PC-3 (cell line): ENCODE measurements at regions not wholly inside any gene's neighbourhood (a gene's known extent, or its start where the extent isn't known, plus 50 kb on each side); places are given as distances from the start of the nearest gene placed in this dataset.

ENCODE experiments used
- ATAC-seq: fragments of 200-7000 bp; cut with Tn5 transposase; 2 replicates; pipeline ENCODE4 v1.9.1; 2020; ENCODE audit warnings: mild to moderate bottlenecking, moderate library complexity
- BruUV-seq: library from RNA; stranded (reverse); fragments of 400-500 nt; replicated peaks from 2 replicates; lab custom pipeline; 2021; lab: Mats Ljungman, UMichigan
- CTCF ChIA-PET: fragments of 300-600 bp; sonication (Branson Sonifier 250); formaldehyde crosslinking; loops from one replicate; lab custom pipeline; 2022; ENCODE audit warnings: antibody characterized with exemption; lab: Charles Lee
- POLR2A ChIA-PET: fragments of 300-600 bp; sonication (Branson Sonifier 250); formaldehyde crosslinking; loops from one replicate; lab custom pipeline; 2022; ENCODE audit warnings: antibody characterized with exemption; ENCODE audit not compliant: unreplicated experiment; lab: Charles Lee
- DNase-seq: peaks from one replicate; pipeline ENCODE4 v3.0.0-alpha.2; 2015
- H2AFZ ChIP-seq: fragments of 300-600 bp; sonication (generic); 2 replicates; pipeline ENCODE4 v1.6.0; 2016; ENCODE audit warnings: antibody characterized with exemption, low read length
- H3F3A ChIP-seq: fragments of 300-600 bp; sonication (generic); one replicate; pipeline ENCODE4 v1.6.0; 2017; ENCODE audit warnings: antibody characterized with exemption, low read length, control low read depth, mild to moderate bottlenecking; ENCODE audit not compliant: unreplicated experiment
- H3K27ac ChIP-seq: fragments of 300-600 bp; sonication (generic); 2 replicates; pipeline ENCODE4 v1.5.1; 2016; ENCODE audit warnings: mild to moderate bottlenecking, low read length
- H3K27me3 ChIP-seq: fragments of 300-600 bp; sonication (generic); 2 replicates; pipeline ENCODE4 v1.6.1; 2016; ENCODE audit warnings: low read length, mixed read lengths
- H3K36me3 ChIP-seq: fragments of 300-600 bp; sonication (generic); 2 replicates; pipeline ENCODE4 v1.6.1; 2016; ENCODE audit warnings: low read depth, mixed run types, low read length, mixed read lengths
- H3K4me1 ChIP-seq: fragments of 300-600 bp; sonication (generic); 2 replicates; pipeline ENCODE4 v1.5.1; 2016; ENCODE audit warnings: low read length; ENCODE audit not compliant: insufficient read depth
- H3K4me2 ChIP-seq: fragments of 300-600 bp; sonication (generic); 2 replicates; pipeline ENCODE4 v1.6.0; 2016; ENCODE audit warnings: low read length
- H3K4me3 ChIP-seq: fragments of 300-600 bp; sonication (generic); 2 replicates; pipeline ENCODE4 v1.5.1; 2016; ENCODE audit warnings: mild to moderate bottlenecking, low read length, mixed read lengths
- H3K79me2 ChIP-seq: fragments of 300-600 bp; sonication (generic); 2 replicates; pipeline ENCODE4 v1.6.1; 2017; ENCODE audit warnings: low read length, mixed read lengths
- H3K9ac ChIP-seq: fragments of 300-600 bp; sonication (generic); 2 replicates; pipeline ENCODE4 v1.6.0; 2016; ENCODE audit warnings: mild to moderate bottlenecking, low read length
- H3K9me2 ChIP-seq: fragments of 300-600 bp; sonication (generic); replicated peaks from 2 replicates; pipeline ENCODE4 v1.6.1; 2016; ENCODE audit warnings: mixed run types, low read length, mixed read lengths
- H3K9me3 ChIP-seq: fragments of 300-600 bp; sonication (generic); 2 replicates; pipeline ENCODE4 v1.6.1; 2016; ENCODE audit warnings: low read length, mixed read lengths
- H4K20me1 ChIP-seq: fragments of 300-600 bp; sonication (generic); 2 replicates; pipeline ENCODE4 v1.6.1; 2016; ENCODE audit warnings: low read length, mixed read lengths
- EZH2 ChIP-seq: fragments of 300-600 bp; sonication (generic); IDR thresholded peaks from one replicate; pipeline ENCODE4 v1.6.1; 2017; ENCODE audit warnings: antibody characterized with exemption, mild to moderate bottlenecking, low read length; ENCODE audit not compliant: unreplicated experiment
- EZH2phosphoT487 ChIP-seq: fragments of 300-600 bp; sonication (generic); IDR thresholded peaks from 2 replicates; pipeline ENCODE4 v1.6.1; 2018; ENCODE audit warnings: mild to moderate bottlenecking, antibody characterized with exemption, low read length, borderline replicate concordance
- intact Hi-C: fragments of 100-400 bp; cut with micrococcal nuclease; formaldehyde crosslinking; loops from 2 replicates; pipeline ENCODE4 v1.9.0; 2023
- TF ChIP-seq, protein P1 (sequence below): fragments of 300-600 bp; sonication (generic); conservative IDR thresholded peaks from 2 replicates; pipeline ENCODE4 v1.5.1; 2017; ENCODE audit warnings: antibody characterized with exemption, low read depth, mild to moderate bottlenecking, low read length

- Histone ChIP-seq H4K20me1 (no peaks in the 10 kb centered on the region), H3K27me3 (no peaks in the 10 kb centered on the region), H3K4me3 (no peak overlapping the region), H3K79me2 (no peaks in the 10 kb centered on the region), H3F3A (no peaks in the 10 kb centered on the region), H3K9ac (no peak overlapping the region), H3K4me2 (no peak overlapping the region), H3K9me2 (no peaks in the 10 kb centered on the region), H3K36me3 (no peaks in the 10 kb centered on the region), H3K4me1 (no peaks in the 10 kb centered on the region), H3K27ac (no peak overlapping the region), H3K9me3 (no peaks in the 10 kb centered on the region), H2AFZ (no peak overlapping the region)
- no TSS peak for BruUV-seq
- DNase-seq (no peak), ATAC-seq (no peak)
- intact Hi-C loops = no loop called here
- POLR2A ChIA-PET = no interaction called here
- TF ChIP-seq EZH2 (no peak), EZH2phosphoT487 (no peak)
- TF ChIP-seq, protein P1, sequence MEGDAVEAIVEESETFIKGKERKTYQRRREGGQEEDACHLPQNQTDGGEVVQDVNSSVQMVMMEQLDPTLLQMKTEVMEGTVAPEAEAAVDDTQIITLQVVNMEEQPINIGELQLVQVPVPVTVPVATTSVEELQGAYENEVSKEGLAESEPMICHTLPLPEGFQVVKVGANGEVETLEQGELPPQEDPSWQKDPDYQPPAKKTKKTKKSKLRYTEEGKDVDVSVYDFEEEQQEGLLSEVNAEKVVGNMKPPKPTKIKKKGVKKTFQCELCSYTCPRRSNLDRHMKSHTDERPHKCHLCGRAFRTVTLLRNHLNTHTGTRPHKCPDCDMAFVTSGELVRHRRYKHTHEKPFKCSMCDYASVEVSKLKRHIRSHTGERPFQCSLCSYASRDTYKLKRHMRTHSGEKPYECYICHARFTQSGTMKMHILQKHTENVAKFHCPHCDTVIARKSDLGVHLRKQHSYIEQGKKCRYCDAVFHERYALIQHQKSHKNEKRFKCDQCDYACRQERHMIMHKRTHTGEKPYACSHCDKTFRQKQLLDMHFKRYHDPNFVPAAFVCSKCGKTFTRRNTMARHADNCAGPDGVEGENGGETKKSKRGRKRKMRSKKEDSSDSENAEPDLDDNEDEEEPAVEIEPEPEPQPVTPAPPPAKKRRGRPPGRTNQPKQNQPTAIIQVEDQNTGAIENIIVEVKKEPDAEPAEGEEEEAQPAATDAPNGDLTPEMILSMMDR = no peak
- CTCF ChIA-PET = no interaction called here
Observed at GRCh38 chr2:22998359-22998758, 386.6 kb upstream of the KLHL29 start.

DNA sequence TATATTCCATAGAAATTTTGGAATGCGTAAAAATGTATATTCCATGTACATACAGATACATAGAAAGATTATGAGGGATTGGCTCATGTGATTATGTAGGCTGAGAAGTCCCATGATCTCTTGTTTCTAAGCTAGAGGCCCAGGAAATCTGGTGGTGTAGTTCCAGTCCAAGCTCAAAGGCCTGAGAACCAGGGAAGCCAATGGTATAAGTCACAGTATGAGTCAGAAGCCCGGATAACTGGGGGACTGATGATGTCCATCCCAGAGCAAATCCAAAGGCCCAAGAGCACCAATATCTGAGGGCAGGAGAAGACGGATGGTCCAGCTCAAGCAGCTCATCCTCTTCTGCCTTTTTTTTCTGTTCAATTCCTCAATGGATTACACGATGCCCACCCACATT is 385.0 kb upstream of the KLHL29 start:
- Histone ChIP-seq H3K9ac (no peak overlapping the region), H3K27me3 (no peaks in the 10 kb centered on the region), H2AFZ (no peak overlapping the region), H3K27ac (no peak overlapping the region), H3K4me3 (no peak overlapping the region), H3K36me3 (no peaks in the 10 kb centered on the region), H3K4me2 (no peak overlapping the region), H3K4me1 (no peaks in the 10 kb centered on the region), H3K79me2 (no peaks in the 10 kb centered on the region), H3K9me2 (no peaks in the 10 kb centered on the region), H3K9me3 (no peaks in the 10 kb centered on the region), H3F3A (no peaks in the 10 kb centered on the region), H4K20me1 (no peaks in the 10 kb centered on the region)
- ATAC-seq = no peak
- no TSS peak for BruUV-seq
- CTCF ChIA-PET = no interaction called here
- TF ChIP-seq, protein P1 = no peak
- TF ChIP-seq EZH2phosphoT487 (no peak), EZH2 (no peak)
- DNase-seq = no peak
- intact Hi-C loops = no loop called here
- POLR2A ChIA-PET = no interaction called here

DNA sequence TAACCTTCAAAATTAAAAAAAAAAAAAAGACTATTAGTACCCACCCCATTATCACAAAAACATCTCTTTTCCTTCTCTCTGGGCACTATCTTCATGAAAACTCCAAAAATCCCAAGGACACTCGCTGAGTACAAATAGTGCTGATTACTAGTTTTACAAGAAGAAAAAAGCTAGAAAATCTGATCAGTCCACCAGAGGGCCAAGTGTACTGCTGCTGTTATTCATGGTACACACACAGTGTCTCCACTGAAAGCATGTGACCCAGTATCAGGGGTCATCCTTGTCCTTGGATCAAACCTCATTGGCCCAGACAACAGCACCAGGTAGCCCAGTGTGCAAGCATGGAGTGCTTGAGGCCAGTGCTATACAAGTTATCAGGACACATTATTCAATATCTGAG is 382.7 kb upstream of the KLHL29 start:
- POLR2A ChIA-PET = no interaction called here
- H4K20me1 ChIP-seq = no peaks in the 10 kb centered on the region
- no peak overlapping the region for H3K4me3 ChIP-seq
- no peaks in the 10 kb centered on the region for H3K36me3 ChIP-seq
- no peaks in the 10 kb centered on the region for H3K4me1 ChIP-seq
- CTCF ChIA-PET = no interaction called here
- no peaks in the 10 kb centered on the region for H3K27me3 ChIP-seq
- H3K79me2 ChIP-seq = no peaks in the 10 kb centered on the region
- H2AFZ ChIP-seq = no peak overlapping the region
- intact Hi-C loops = no loop called here
- no peak for ATAC-seq
- TF ChIP-seq EZH2 (no peak), EZH2phosphoT487 (no peak)
- TF ChIP-seq, protein P1 = no peak
- BruUV-seq = no TSS peak
- H3K27ac ChIP-seq = no peak overlapping the region
- no peak for DNase-seq
- no peaks in the 10 kb centered on the region for H3F3A ChIP-seq
- H3K4me2 ChIP-seq = no peak overlapping the region
- H3K9ac ChIP-seq = no peak overlapping the region
- no peaks in the 10 kb centered on the region for H3K9me2 ChIP-seq
- H3K9me3 ChIP-seq = no peaks in the 10 kb centered on the region
